OCI-LY7 (cell line): ENCODE measurements at regions not wholly inside any gene's neighbourhood (a gene's known extent, or its start where the extent isn't known, plus 50 kb on each side); places are given as distances from the start of the nearest gene placed in this dataset.

Source experiments
- BruUV-seq: library from RNA; stranded (reverse); fragments of 400-500 nt; replicated peaks from 2 replicates; lab custom pipeline; 2021; lab: Mats Ljungman, UMichigan
- CTCF ChIA-PET: fragments of 300-600 bp; sonication (Branson Sonifier 250); formaldehyde crosslinking; loops from one replicate; lab custom pipeline; 2022; ENCODE audit warnings: antibody characterized with exemption; ENCODE audit not compliant: unreplicated experiment; lab: Charles Lee
- POLR2A ChIA-PET: fragments of 300-600 bp; sonication (Branson Sonifier 250); formaldehyde crosslinking; loops from one replicate; lab custom pipeline; 2022; ENCODE audit warnings: antibody characterized with exemption; lab: Charles Lee
- DNase-seq: peaks from one replicate; pipeline ENCODE4 v3.0.0-alpha.2; 2015; ENCODE audit warnings: low spot score
- H2AFZ ChIP-seq: fragments of 200-600 bp; sonication (generic), shearing (Covaris generic); 2 replicates; pipeline ENCODE4 v1.6.1; 2014; ENCODE audit warnings: mild to moderate bottlenecking, antibody characterized with exemption, low read length, moderate library complexity
- H3K27ac ChIP-seq: fragments of 200-600 bp; sonication (generic); 2 replicates; pipeline ENCODE4 v1.5.1; 2014; ENCODE audit warnings: mixed run types, low read depth, mild to moderate bottlenecking, moderate library complexity, low read length, inconsistent platforms; ENCODE audit not compliant: poor library complexity, severe bottlenecking
- H3K36me3 ChIP-seq: fragments of 200-600 bp; sonication (generic); 2 replicates; pipeline ENCODE4 v1.6.1; 2014; ENCODE audit warnings: mild to moderate bottlenecking, antibody characterized with exemption, low read length, moderate library complexity, mixed read lengths; ENCODE audit not compliant: insufficient read depth
- H3K4me1 ChIP-seq: fragments of 200-600 bp; sonication (generic); 2 replicates; pipeline ENCODE4 v1.5.1; 2014; ENCODE audit warnings: mild to moderate bottlenecking, low read length; ENCODE audit not compliant: insufficient read depth, poor library complexity, severe bottlenecking
- H3K4me2 ChIP-seq: fragments of 200-600 bp; sonication (generic); 2 replicates; pipeline ENCODE4 v1.6.1; 2014; ENCODE audit warnings: mild to moderate bottlenecking, low read length
- H3K4me3 ChIP-seq: fragments of 200-600 bp; sonication (generic); 2 replicates; pipeline ENCODE4 v1.5.1; 2014; ENCODE audit warnings: mild to moderate bottlenecking, low read depth, low read length; ENCODE audit not compliant: poor library complexity, severe bottlenecking
- H3K79me2 ChIP-seq: fragments of 200-600 bp; sonication (generic); 2 replicates; pipeline ENCODE4 v1.6.1; 2016; ENCODE audit warnings: low read depth, mild to moderate bottlenecking, low read length, moderate library complexity, mixed read lengths; ENCODE audit not compliant: insufficient read depth
- H3K9me2 ChIP-seq: fragments of 200-600 bp; sonication (generic); 2 replicates; pipeline ENCODE4 v1.6.1; 2016; ENCODE audit warnings: mild to moderate bottlenecking, low read length, mixed read lengths; ENCODE audit not compliant: insufficient read depth
- H3K9me3 ChIP-seq: fragments of 200-600 bp; sonication (generic); 2 replicates; pipeline ENCODE4 v1.6.1; 2014; ENCODE audit warnings: mild to moderate bottlenecking, mixed run types, low read length, mixed read lengths
- H4K20me1 ChIP-seq: fragments of 200-600 bp; sonication (generic); 2 replicates; pipeline ENCODE4 v1.6.1; 2014; ENCODE audit warnings: mild to moderate bottlenecking, antibody characterized with exemption, low read length, moderate library complexity, mixed read lengths; ENCODE audit not compliant: insufficient read depth
- CTCF ChIP-seq: fragments of 200-600 bp; sonication (generic); conservative IDR thresholded peaks from 2 replicates; pipeline ENCODE4 v1.5.1; 2014; ENCODE audit warnings: mild to moderate bottlenecking, antibody characterized with exemption, low read length, moderate library complexity, mixed read lengths
- EZH2phosphoT487 ChIP-seq: fragments of 200-600 bp; sonication (generic); IDR thresholded peaks from 2 replicates; pipeline ENCODE4 v1.6.1; 2018; ENCODE audit warnings: low read depth, borderline replicate concordance, mild to moderate bottlenecking, mixed run types, antibody characterized with exemption, low read length, moderate library complexity, mixed read lengths
- intact Hi-C: fragments of 100-400 bp; cut with micrococcal nuclease; formaldehyde crosslinking; loops from one replicate; pipeline ENCODE4 v1.10.0; 2022; ENCODE audit not compliant: unreplicated experiment

- BruUV-seq: no TSS peak
- no peak overlapping the region for H3K27ac ChIP-seq
- H2AFZ ChIP-seq: no peak overlapping the region
- no peaks in the 10 kb centered on the region for H3K9me2 ChIP-seq
- H3K36me3 ChIP-seq: no peaks in the 10 kb centered on the region
- ChIA-PET CTCF (no interaction called here), POLR2A (no interaction called here)
- TF ChIP-seq EZH2phosphoT487 (no peak), CTCF (no peak)
- no peaks in the 10 kb centered on the region for H4K20me1 ChIP-seq
- no peak overlapping the region for H3K4me2 ChIP-seq
- H3K9me3 ChIP-seq: no peaks in the 10 kb centered on the region
- DNase-seq: no peak
- no peak overlapping the region for H3K4me3 ChIP-seq
- H3K4me1 ChIP-seq: no peaks in the 10 kb centered on the region
- intact Hi-C loops: no loop called here
- H3K79me2 ChIP-seq: no peaks in the 10 kb centered on the region
Observed at GRCh38 chr15:29196290-29196689, 73.3 kb downstream of the NSMCE3 start.

GRCh38 chr15:29194866-29195265 is 74.8 kb downstream of the NSMCE3 start:
- Histone ChIP-seq H3K27ac (no peak overlapping the region), H3K4me1 (no peaks in the 10 kb centered on the region), H3K36me3 (no peaks in the 10 kb centered on the region), H4K20me1 (no peaks in the 10 kb centered on the region), H3K9me2 (no peaks in the 10 kb centered on the region), H3K4me3 (no peak overlapping the region), H3K79me2 (no peaks in the 10 kb centered on the region), H2AFZ (no peak overlapping the region), H3K9me3 (no peaks in the 10 kb centered on the region), H3K4me2 (no peak overlapping the region)
- DNase-seq: no peak
- POLR2A ChIA-PET: interaction anchor here (0.5 kb wide), 1 partner anchor 17 kb away, joined by 3 read pairs; no protein-coding TSS in a partner anchor
- CTCF ChIA-PET: no interaction called here
- BruUV-seq: no TSS peak
- intact Hi-C loops: no loop called here
- TF ChIP-seq CTCF (no peak), EZH2phosphoT487 (no peak)

GRCh38 chr15:29183071-29183831 is 86.4 kb downstream of the NSMCE3 start:
- Histone ChIP-seq H3K9me3 (no peaks in the 10 kb centered on the region), H4K20me1 (no peaks in the 10 kb centered on the region), H2AFZ (no peak overlapping the region), H3K36me3 (no peaks in the 10 kb centered on the region), H3K4me2 (no peak overlapping the region), H3K27ac (no peak overlapping the region), H3K4me3 (no peak overlapping the region), H3K79me2 (no peaks in the 10 kb centered on the region), H3K4me1 (no peaks in the 10 kb centered on the region), H3K9me2 (no peaks in the 10 kb centered on the region)
- intact Hi-C loops: no loop called here
- TF ChIP-seq EZH2phosphoT487 (no peak), CTCF (no peak)
- ChIA-PET CTCF (no interaction called here), POLR2A (no interaction called here)
- BruUV-seq: no TSS peak
- DNase-seq: no peak
